HepG2 (cell line): ENCODE measurements at regions not wholly inside any gene's neighbourhood (a gene's known extent, or its start where the extent isn't known, plus 50 kb on each side); places are given as distances from the start of the nearest gene placed in this dataset.

Source experiments
- ATAC-seq: fragments of 200-7000 bp; cut with Tn5 transposase; 3 replicates; pipeline ENCODE4 v1.9.1; 2020; ENCODE audit warnings: mild to moderate bottlenecking, moderate library complexity
- BruUV-seq: library from RNA; stranded (reverse); fragments of 400-500 nt; replicated peaks from 2 replicates; lab custom pipeline; 2021; lab: Mats Ljungman, UMichigan
- CTCF ChIA-PET: fragments of 300-600 bp; formaldehyde crosslinking; extraction: SDS; loops from one replicate; lab custom pipeline; 2021; ENCODE audit warnings: low total read pairs, inconsistent platforms, low intra/inter-chr PET ratio; lab: Yijun Ruan, JAX
- POLR2A ChIA-PET: fragments of 350-600 bp; sonication (Branson Sonifier 250); formaldehyde crosslinking; loops from one replicate; lab custom pipeline; 2020; ENCODE audit warnings: antibody characterized with exemption, inconsistent platforms; lab: Yijun Ruan, JAX
- DNase-seq: peaks from one replicate; pipeline ENCODE4 v3.0.0-alpha.2; 2015; ENCODE audit warnings: low spot score
- FAIRE-seq: peaks from 3 replicates; lab custom pipeline; 2011; peaks lifted over from hg19 to GRCh38; lab: Jason Lieb, UNC
- H2AFZ ChIP-seq: one replicate; pipeline ENCODE4 v1.6.1; 2011; ENCODE audit warnings: low read length, inconsistent platforms
- H3K27ac ChIP-seq: fragments of 300-600 bp; 3 replicates; pipeline ENCODE4 v1.8.0; 2011; ENCODE audit warnings: mixed run types, mild to moderate bottlenecking, mixed read lengths, low read length, inconsistent platforms; ENCODE audit not compliant: insufficient read depth; ENCODE audit errors: extremely low read length
- H3K27me3 ChIP-seq, 2 experiments: fragments of 200-600 bp in 1 of 2; 2 replicates in 1 of 2; 3 replicates in 1 of 2; pipeline versions ENCODE4 v1.6.0 to v1.8.0; 2011; ENCODE audit warnings: low read length in 2 of 2, mild to moderate bottlenecking in 2 of 2, moderate library complexity in 2 of 2, inconsistent platforms in 1 of 2; ENCODE audit not compliant: insufficient read depth in 2 of 2, control insufficient read depth in 1 of 2
- H3K36me3 ChIP-seq, 2 experiments: fragments of 200-600 bp in 1 of 2; replicated peaks in 1 of 2; 2 replicates in 1 of 2; 3 replicates in 1 of 2; pipeline versions ENCODE4 v1.5.1 to v1.8.0; 2011; ENCODE audit warnings: low read length in 2 of 2, inconsistent platforms in 1 of 2; ENCODE audit not compliant: insufficient read depth in 2 of 2, control insufficient read depth in 1 of 2
- H3K4me1 ChIP-seq: 2 replicates; pipeline ENCODE4 v1.5.1; 2012; ENCODE audit warnings: low read length, inconsistent platforms; ENCODE audit not compliant: insufficient read depth
- H3K4me2 ChIP-seq: 2 replicates; pipeline ENCODE4 v1.6.0; 2011; ENCODE audit warnings: low read depth, low read length, inconsistent platforms
- H3K4me3 ChIP-seq, 3 experiments: fragments of 200-600 bp in 1 of 3; sonication (generic), shearing (Covaris generic) in 1 of 3; replicated peaks in 1 of 3; 2 replicates each; pipeline ENCODE4 v1.5.1; 2011 to 2016; ENCODE audit warnings: low read length in 3 of 3, inconsistent platforms in 2 of 3, low read depth in 2 of 3, mild to moderate bottlenecking in 2 of 3, control low read depth in 1 of 3, mixed read lengths in 1 of 3; ENCODE audit not compliant: insufficient read depth in 1 of 3
- H3K79me2 ChIP-seq: one replicate; pipeline ENCODE4 v1.6.1; 2011; ENCODE audit warnings: low read length, inconsistent platforms; ENCODE audit not compliant: insufficient read depth
- H3K9ac ChIP-seq: 2 replicates; pipeline ENCODE4 v1.6.0; 2011; ENCODE audit warnings: mild to moderate bottlenecking, low read depth, low read length, inconsistent platforms; ENCODE audit not compliant: insufficient read depth
- H3K9me3 ChIP-seq: 2 replicates; pipeline ENCODE4 v1.5.1; 2012; ENCODE audit warnings: mild to moderate bottlenecking, low read length
- H4K20me1 ChIP-seq: 2 replicates; pipeline ENCODE4 v1.6.0; 2011; ENCODE audit warnings: inconsistent platforms, mild to moderate bottlenecking, low read length, moderate library complexity; ENCODE audit not compliant: insufficient read depth
- CSRNP2 ChIP-seq: sonication (generic); formaldehyde crosslinking; conservative IDR thresholded peaks from 2 replicates; pipeline ENCODE4 v1.8.0; 2022; ENCODE audit warnings: low read depth, missing genetic modification reagents
- GATAD1 ChIP-seq: IDR thresholded peaks from 2 replicates; pipeline ENCODE4 v1.6.1; 2016; ENCODE audit warnings: missing genetic modification reagents, missing compliant biosample characterization
- MAFF ChIP-seq: IDR thresholded peaks from 2 replicates; pipeline ENCODE4 v1.6.1; 2011; ENCODE audit warnings: low read depth, low read length, improper control_type of control experiment
- TEAD2 ChIP-seq: sonication (generic); formaldehyde crosslinking; IDR thresholded peaks from 2 replicates; pipeline ENCODE4 v1.9.0; 2021; ENCODE audit warnings: missing genetic modification reagents
- ZBTB10 ChIP-seq: sonication (generic); formaldehyde crosslinking; IDR thresholded peaks from 2 replicates; pipeline ENCODE4 v1.4.0; 2020; ENCODE audit warnings: missing genetic modification reagents, borderline replicate concordance
- ZIK1 ChIP-seq: sonication (generic); formaldehyde crosslinking; IDR thresholded peaks from 2 replicates; pipeline ENCODE4 v1.5.0; 2020; ENCODE audit warnings: mild to moderate bottlenecking, low read depth, missing genetic modification reagents, borderline replicate concordance
- ZNF17 ChIP-seq: sonication (generic); formaldehyde crosslinking; IDR thresholded peaks from 2 replicates; pipeline ENCODE4 v1.5.0; 2020; ENCODE audit warnings: mild to moderate bottlenecking, missing genetic modification reagents
- ZNF430 ChIP-seq: sonication (generic); formaldehyde crosslinking; IDR thresholded peaks from 2 replicates; pipeline ENCODE4 v1.9.0; 2021; ENCODE audit warnings: mild to moderate bottlenecking, missing genetic modification reagents
- ZNF766 ChIP-seq: sonication (generic); formaldehyde crosslinking; IDR thresholded peaks from 2 replicates; pipeline ENCODE4 v1.5.0; 2020; ENCODE audit warnings: missing genetic modification reagents, borderline replicate concordance
- ZNF781 ChIP-seq: sonication (generic); formaldehyde crosslinking; IDR thresholded peaks from 2 replicates; pipeline ENCODE4 v1.5.1; 2020; ENCODE audit warnings: borderline replicate concordance, mild to moderate bottlenecking, missing genetic modification reagents; ENCODE audit errors: not compliant biosample characterization
- ZNF792 ChIP-seq: IDR thresholded peaks from 2 replicates; pipeline ENCODE4 v1.6.1; 2016
- WGBS: methylation state at CpG from one replicate; pipeline ENCODE4 v1.1.6; 2017; ENCODE audit warnings: low lambda C conversion rate; 5-methylcytosine and 5-hydroxymethylcytosine counted together
- in situ Hi-C: cut with HindIII; loops from 2 replicates; pipeline ENCODE4 v1.10.0; 2017; ENCODE audit warnings: low pct_unique_long_range_greater_than_20kb; ENCODE audit not compliant: extremely low pct_ligation_motif_present
- intact Hi-C: fragments of 100-400 bp; cut with micrococcal nuclease; formaldehyde crosslinking; loops from one replicate; pipeline ENCODE4 v1.10.0; 2022; ENCODE audit not compliant: unreplicated experiment

- Histone ChIP-seq H3K9me3 (no peaks in the 10 kb centered on the region), H3K4me1 (no peaks in the 10 kb centered on the region), H3K36me3 (no peaks in the 10 kb centered on the region; a peak in 1 of 5 replicates), H3K27me3 (peaks cover 0 to 16% of the 10 kb centered on the region in 2 experiments; a peak in 2 of 5 replicates), H3K79me2 (no peaks in the 10 kb centered on the region), H3K27ac (no peak overlapping the region), H2AFZ (no peak overlapping the region), H3K4me2 (no peak overlapping the region), H3K4me3 (no peak overlapping the region), H4K20me1 (no peaks in the 10 kb centered on the region), H3K9ac (no peak overlapping the region)
- DNase-seq, result no peak
- no TSS peak for BruUV-seq
- FAIRE-seq, result no peak
- WGBS, result 84% methylated on average over 3 of the region's 3 CpGs
- in situ Hi-C loops, result loop anchor here (25.0 kb wide), 1 partner anchor 1306 kb away; no protein-coding TSS in a partner anchor
- ChIA-PET POLR2A (no interaction called here), CTCF (no interaction called here)
- TF ChIP-seq ZNF17 (CRISPR knock-in tag) (no peak), ZNF792 (CRISPR knock-in tag) (no peak), MAFF (no peak), TEAD2 (CRISPR knock-in tag) (no peak), ZNF781 (CRISPR knock-in tag) (no peak), ZNF766 (no peak), CSRNP2 (CRISPR knock-in tag) (no peak), ZIK1 (no peak), GATAD1 (CRISPR knock-in tag) (no peak), ZNF430 (CRISPR knock-in tag) (no peak), ZBTB10 (CRISPR knock-in tag) (no peak)
- intact Hi-C loops, result loop anchor here (10.0 kb wide), 2 partner anchors 1288 to 1768 kb away; no protein-coding TSS in a partner anchor
- no peak for ATAC-seq
These were observed 83.3 kb upstream of the TSPAN11 start for GRCh38 chr12:30843211-30843610.
